H1 (cell line): ENCODE measurements at regions not wholly inside any gene's neighbourhood (a gene's known extent, or its start where the extent isn't known, plus 50 kb on each side); places are given as distances from the start of the nearest gene placed in this dataset.

Experiments
- CTCF ChIA-PET: fragments of 300-600 bp; sonication (Branson Sonifier 250); formaldehyde crosslinking; loops from one replicate; lab custom pipeline; 2021; ENCODE audit not compliant: partially characterized antibody; lab: Charles Lee
- POLR2A ChIA-PET: fragments of 300-600 bp; sonication (Branson Sonifier 250); formaldehyde crosslinking; loops from one replicate; lab custom pipeline; 2021; ENCODE audit warnings: inconsistent platforms; ENCODE audit not compliant: partially characterized antibody; lab: Charles Lee
- DNase-seq, 2 experiments: peaks; one replicate each; pipeline versions ENCODE4 v3.0.0 to v3.0.0-alpha.2; 2010 to 2022; ENCODE audit warnings: low spot score in 2 of 2, low read depth in 1 of 2, mixed read lengths in 1 of 2
- FAIRE-seq: peaks from 2 replicates; lab custom pipeline; 2011; peaks lifted over from hg19 to GRCh38; lab: Jason Lieb, UNC
- H2AFZ ChIP-seq: 2 replicates; pipeline ENCODE4 v1.8.1; 2012; ENCODE audit warnings: low read length, inconsistent platforms
- H2AK5ac ChIP-seq: 2 replicates; pipeline ENCODE4 v1.6.1; 2013; ENCODE audit warnings: low read depth, low read length
- H2BK120ac ChIP-seq: replicated peaks from 2 replicates; pipeline ENCODE3; 2013; ENCODE audit warnings: low read depth, low read length, inconsistent platforms
- H2BK12ac ChIP-seq: 2 replicates; pipeline ENCODE4 v1.6.1; 2013; ENCODE audit warnings: low read depth, low read length
- H2BK15ac ChIP-seq: 2 replicates; pipeline ENCODE4 v1.6.1; 2013; ENCODE audit warnings: low read length
- H2BK20ac ChIP-seq: 2 replicates; pipeline ENCODE4 v1.6.1; 2013; ENCODE audit warnings: low read length
- H2BK5ac ChIP-seq: 2 replicates; pipeline ENCODE4 v1.6.1; 2013; ENCODE audit warnings: low read depth, low read length
- H3K14ac ChIP-seq: 2 replicates; pipeline ENCODE4 v1.6.1; 2013; ENCODE audit warnings: inconsistent platforms; ENCODE audit not compliant: insufficient read length
- H3K18ac ChIP-seq: 2 replicates; pipeline ENCODE4 v1.6.1; 2013; ENCODE audit warnings: low read length; ENCODE audit errors: extremely low read depth
- H3K23ac ChIP-seq: 2 replicates; pipeline ENCODE4 v1.6.1; 2013; ENCODE audit warnings: inconsistent platforms; ENCODE audit not compliant: insufficient read length
- H3K23me2 ChIP-seq: 2 replicates; pipeline ENCODE4 v1.6.1; 2013; ENCODE audit warnings: low read depth, low read length
- H3K27ac ChIP-seq: 2 replicates; pipeline ENCODE4 v1.6.1; 2011; ENCODE audit warnings: low read depth, low read length, inconsistent platforms
- H3K27me3 ChIP-seq, 4 experiments: replicated peaks in 1 of 4; 1 replicate in 1 of 4; 2 replicates in 3 of 4; pipeline versions ENCODE4 v1.6.1 to v1.8.1; 2011 to 2013; ENCODE audit warnings: low read length in 3 of 4, mild to moderate bottlenecking in 3 of 4, inconsistent platforms in 2 of 4, mixed read lengths in 2 of 4, moderate library complexity in 1 of 4; ENCODE audit not compliant: control insufficient read depth in 3 of 4, insufficient read depth in 3 of 4; ENCODE audit errors: extremely low read depth in 1 of 4
- H3K36me3 ChIP-seq, 4 experiments: 2 replicates each; pipeline versions ENCODE4 v1.6.1 to v1.8.1; 2011 to 2013; ENCODE audit warnings: mild to moderate bottlenecking in 4 of 4, low read length in 3 of 4, moderate library complexity in 2 of 4, control low read depth in 1 of 4, inconsistent platforms in 1 of 4; ENCODE audit not compliant: insufficient read depth in 4 of 4, control insufficient read depth in 2 of 4
- H3K4ac ChIP-seq: replicated peaks from 2 replicates; pipeline ENCODE3; 2013; ENCODE audit warnings: low read length, low read depth, mixed read lengths, inconsistent platforms; ENCODE audit not compliant: insufficient read length
- H3K4me1 ChIP-seq, 4 experiments: replicated peaks in 1 of 4; 1 replicate in 1 of 4; 2 replicates in 3 of 4; pipeline versions ENCODE4 v1.6.1 to v1.8.1; 2011 to 2013; ENCODE audit warnings: low read length in 3 of 4, inconsistent platforms in 2 of 4, mixed read lengths in 1 of 4; ENCODE audit not compliant: insufficient read depth in 4 of 4, control insufficient read depth in 3 of 4
- H3K4me2 ChIP-seq, 2 experiments: 2 replicates each; pipeline versions ENCODE4 v1.6.1 to v1.8.1; 2011 to 2013; ENCODE audit warnings: low read depth in 2 of 2, low read length in 2 of 2, control low read depth in 1 of 2, inconsistent platforms in 1 of 2, mild to moderate bottlenecking in 1 of 2; ENCODE audit not compliant: insufficient read depth in 1 of 2
- H3K4me3 ChIP-seq, 4 experiments: fragments of 200-600, 300-600 bp in 1 of 4; sonication (generic), shearing (Covaris generic), sonication (Bioruptor Twin) in 1 of 4; 2 replicates each; pipeline versions ENCODE4 v1.5.1 to v1.8.1; 2011 to 2016; ENCODE audit warnings: low read length in 4 of 4, low read depth in 3 of 4, control low read depth in 2 of 4, inconsistent platforms in 2 of 4, mild to moderate bottlenecking in 2 of 4, mixed read lengths in 1 of 4, moderate library complexity in 1 of 4; ENCODE audit not compliant: insufficient read depth in 2 of 4; ENCODE audit errors: extremely low read depth in 1 of 4
- H3K56ac ChIP-seq: replicated peaks from 2 replicates; pipeline ENCODE3; 2013; ENCODE audit warnings: low read depth, mild to moderate bottlenecking, mixed read lengths, low read length, inconsistent platforms; ENCODE audit not compliant: insufficient read length
- H3K79me1 ChIP-seq: 2 replicates; pipeline ENCODE4 v1.6.1; 2013; ENCODE audit warnings: low read depth, low read length, control low read depth
- H3K79me2 ChIP-seq, 2 experiments: 2 replicates each; pipeline versions ENCODE4 v1.6.1 to v1.8.1; 2012 to 2013; ENCODE audit warnings: low read length in 2 of 2, mild to moderate bottlenecking in 2 of 2, inconsistent platforms in 1 of 2; ENCODE audit not compliant: insufficient read depth in 2 of 2, control insufficient read depth in 1 of 2
- H3K9ac ChIP-seq, 4 experiments: replicated peaks in 1 of 4; 1 replicate in 1 of 4; 2 replicates in 3 of 4; pipeline versions ENCODE4 v1.6.1 to v1.8.1; 2011 to 2013; ENCODE audit warnings: low read depth in 3 of 4, low read length in 3 of 4, control low read depth in 2 of 4, mild to moderate bottlenecking in 2 of 4, moderate library complexity in 2 of 4, inconsistent platforms in 1 of 4; ENCODE audit errors: extremely low read depth in 1 of 4
- H3K9me3 ChIP-seq, 2 experiments: 2 replicates each; pipeline versions ENCODE4 v1.6.1 to v1.8.1; 2012 to 2013; ENCODE audit warnings: mild to moderate bottlenecking in 2 of 2, moderate library complexity in 2 of 2, control low read depth in 1 of 2, inconsistent platforms in 1 of 2, low read depth in 1 of 2, low read length in 1 of 2, mixed read lengths in 1 of 2; ENCODE audit not compliant: insufficient read depth in 2 of 2
- H4K20me1 ChIP-seq, 2 experiments: replicated peaks in 1 of 2; 2 replicates each; pipeline versions ENCODE3 to v1.8.1; 2011 to 2013; ENCODE audit warnings: inconsistent platforms in 2 of 2, low read length in 2 of 2, mild to moderate bottlenecking in 1 of 2; ENCODE audit not compliant: insufficient read depth in 2 of 2, control insufficient read depth in 1 of 2
- H4K5ac ChIP-seq: 2 replicates; pipeline ENCODE4 v1.6.1; 2013; ENCODE audit warnings: low read length, low read depth, mixed read lengths, inconsistent platforms; ENCODE audit not compliant: insufficient read length
- H4K8ac ChIP-seq: 2 replicates; pipeline ENCODE4 v1.8.0; 2013; ENCODE audit warnings: mild to moderate bottlenecking, moderate library complexity, low read length, inconsistent platforms; ENCODE audit not compliant: insufficient read depth; ENCODE audit errors: extremely low read depth
- H4K91ac ChIP-seq: replicated peaks from 2 replicates; pipeline ENCODE3; 2013; ENCODE audit warnings: low read length, mixed read lengths, inconsistent platforms; ENCODE audit not compliant: insufficient read length
- ATF3 ChIP-seq: IDR thresholded peaks from 2 replicates; pipeline ENCODE4 v1.6.1; 2011; ENCODE audit warnings: low read depth, mild to moderate bottlenecking, low read length; ENCODE audit not compliant: insufficient read depth
- BRCA1 ChIP-seq: IDR thresholded peaks from 2 replicates; pipeline ENCODE4 v1.6.1; 2012; ENCODE audit warnings: low read depth, low read length, improper control_type of control experiment
- CBX5 ChIP-seq: fragments of 300-800, 300-1000 bp; sonication (generic); IDR thresholded peaks from 2 replicates; pipeline ENCODE4 v1.7.1; 2016; ENCODE audit warnings: antibody characterized with exemption, low read length, low read depth
- CBX8 ChIP-seq: fragments of 300-800, 300-1000 bp; sonication (generic); IDR thresholded peaks from 2 replicates; pipeline ENCODE4 v1.7.1; 2016; ENCODE audit warnings: low read depth, low read length, borderline replicate concordance
- CEBPB ChIP-seq: IDR thresholded peaks from 2 replicates; pipeline ENCODE4 v1.6.1; 2012; ENCODE audit warnings: low read depth, low read length
- CHD2 ChIP-seq: IDR thresholded peaks from 2 replicates; pipeline ENCODE4 v1.6.1; 2012; ENCODE audit warnings: low read length, improper control_type of control experiment
- HDAC6 ChIP-seq: IDR thresholded peaks from one replicate; pipeline ENCODE4 v1.7.1; 2012; ENCODE audit warnings: low read depth, mild to moderate bottlenecking, inconsistent platforms, low read length, moderate library complexity
- PHF8 ChIP-seq: fragments of 200-600 bp; sonication (generic); conservative IDR thresholded peaks from 2 replicates; pipeline ENCODE4 v1.7.1; 2012; ENCODE audit warnings: low read depth, mild to moderate bottlenecking, inconsistent platforms, low read length, moderate library complexity
- POLR2AphosphoS5 ChIP-seq: IDR thresholded peaks from 2 replicates; pipeline ENCODE4 v1.6.1; 2011; ENCODE audit warnings: low read depth, low read length
- RFX5 ChIP-seq: IDR thresholded peaks from 2 replicates; pipeline ENCODE4 v1.6.1; 2011; ENCODE audit warnings: low read depth, low read length, improper control_type of control experiment, borderline replicate concordance
- SIX5 ChIP-seq: IDR thresholded peaks from 2 replicates; pipeline ENCODE4 v1.6.1; 2011; ENCODE audit warnings: mild to moderate bottlenecking, low read depth, low read length
- SP1 ChIP-seq: IDR thresholded peaks from 2 replicates; pipeline ENCODE4 v1.6.1; 2011; ENCODE audit warnings: low read depth, low read length
- SP4 ChIP-seq: IDR thresholded peaks from 2 replicates; pipeline ENCODE4 v1.6.1; 2012; ENCODE audit warnings: low read length, inconsistent platforms
- TAF7 ChIP-seq: optimal IDR thresholded peaks from 2 replicates; pipeline ENCODE3; 2011; ENCODE audit warnings: low read depth, mild to moderate bottlenecking, inconsistent platforms, low read length, moderate library complexity, borderline replicate concordance
- TBP ChIP-seq: IDR thresholded peaks from 2 replicates; pipeline ENCODE4 v1.6.1; 2011; ENCODE audit warnings: low read depth, low read length, improper control_type of control experiment
- WGBS, 2 experiments: shearing (Covaris generic) in 1 of 2; methylation state at CpG; one replicate each; pipeline versions ENCODE4 v1.1.6 to v1.1.7; 2013 to 2015; ENCODE audit warnings: low lambda C conversion rate in 2 of 2, mixed read lengths in 2 of 2, inconsistent platforms in 1 of 2, low coverage in 1 of 2, missing lambda C conversion rate in 1 of 2; ENCODE audit not compliant: insufficient replicate concordance in 2 of 2, insufficient coverage in 1 of 2, insufficient read length in 1 of 2; ENCODE audit errors: extremely low coverage in 1 of 2, missing lambda C conversion rate in 1 of 2; 5-methylcytosine and 5-hydroxymethylcytosine counted together

- no peak overlapping the region for H2BK20ac ChIP-seq
- H3K56ac ChIP-seq, result no peak overlapping the region
- ChIA-PET CTCF (interaction anchor here (1.1 to 1.5 kb wide), 2 partner anchors 19 to 192 kb away, joined by 3 to 5 read pairs; no protein-coding TSS in a partner anchor), POLR2A (no interaction called here)
- H3K27ac ChIP-seq, result no peak overlapping the region
- H3K36me3 ChIP-seq, result no peaks in the 10 kb centered on the region
- H2BK12ac ChIP-seq, result no peak overlapping the region
- no peaks in the 10 kb centered on the region; a peak in 1 of 7 replicates for H3K27me3 ChIP-seq
- no peaks in the 10 kb centered on the region for H4K20me1 ChIP-seq
- no peak overlapping the region for H4K8ac ChIP-seq
- H3K4ac ChIP-seq, result no peak overlapping the region
- H4K91ac ChIP-seq, result no peak overlapping the region
- 0 out of 2 replicates have a peak overlapping the region, but pooled peaks have one; percentile 34 for H2BK15ac ChIP-seq
- H3K23me2 ChIP-seq, result no peaks in the 10 kb centered on the region
- no peak overlapping the region for H2BK120ac ChIP-seq
- H3K9me3 ChIP-seq, result no peaks in the 10 kb centered on the region
- H3K18ac ChIP-seq, result no peak overlapping the region
- no peak overlapping the region for H3K9ac ChIP-seq
- H2BK5ac ChIP-seq, result no peak overlapping the region
- H3K79me1 ChIP-seq, result no peaks in the 10 kb centered on the region
- H3K4me3 ChIP-seq, result no peak overlapping the region
- H2AK5ac ChIP-seq, result no peak overlapping the region
- 90% methylated on average over 3 of the region's 3 CpGs; no CpG with 5 or more reads in 1 of the 2 experiments for WGBS, 2 experiments
- no peak for FAIRE-seq
- H2AFZ ChIP-seq, result peak overlapping the region; percentile 87; the same call in 1 of the 2 replicates
- DNase-seq, result no peak
- H4K5ac ChIP-seq, result no peak overlapping the region
- peaks cover 0 to 7% (median 3%) of the 10 kb centered on the region in 4 experiments; a peak in 3 of 7 replicates for H3K4me1 ChIP-seq
- no peak overlapping the region for H3K14ac ChIP-seq
- H3K4me2 ChIP-seq, result no peak overlapping the region; a peak in 1 of 4 replicates
- H3K79me2 ChIP-seq, result no peaks in the 10 kb centered on the region
- no peak overlapping the region for H3K23ac ChIP-seq
- TF ChIP-seq CBX8 (no peak), BRCA1 (no peak), TBP (no peak), HDAC6 (no peak), POLR2AphosphoS5 (no peak), CHD2 (no peak), PHF8 (no peak), TAF7 (no peak), SP4 (no peak), ATF3 (no peak), CEBPB (no peak), CBX5 (no peak), SIX5 (no peak), RFX5 (no peak), SP1 (no peak)
These were observed 108.6 kb downstream of the PPM1A start for GRCh38 chr14:60357551-60358149.
